Fibroblast of pulmonary artery (primary cell): ENCODE measurements at regions not wholly inside any gene's neighbourhood (a gene's known extent, or its start where the extent isn't known, plus 50 kb on each side); places are given as distances from the start of the nearest gene placed in this dataset.

ENCODE experiments used
- DNase-seq: peaks from one replicate; pipeline ENCODE4 v3.0.0-alpha.2; 2010; ENCODE audit warnings: low read depth
- H3K4me3 ChIP-seq: replicated peaks from 2 replicates; pipeline ENCODE4 v1.5.1; 2011; ENCODE audit warnings: low read depth, mild to moderate bottlenecking, control low read depth, low read length, moderate library complexity
- TF ChIP-seq, protein P1 (sequence below): IDR thresholded peaks from 2 replicates; pipeline ENCODE4 v1.5.1; 2011; ENCODE audit warnings: mild to moderate bottlenecking, control low read depth, low read length, inconsistent platforms; ENCODE audit errors: missing control alignments

DNA sequence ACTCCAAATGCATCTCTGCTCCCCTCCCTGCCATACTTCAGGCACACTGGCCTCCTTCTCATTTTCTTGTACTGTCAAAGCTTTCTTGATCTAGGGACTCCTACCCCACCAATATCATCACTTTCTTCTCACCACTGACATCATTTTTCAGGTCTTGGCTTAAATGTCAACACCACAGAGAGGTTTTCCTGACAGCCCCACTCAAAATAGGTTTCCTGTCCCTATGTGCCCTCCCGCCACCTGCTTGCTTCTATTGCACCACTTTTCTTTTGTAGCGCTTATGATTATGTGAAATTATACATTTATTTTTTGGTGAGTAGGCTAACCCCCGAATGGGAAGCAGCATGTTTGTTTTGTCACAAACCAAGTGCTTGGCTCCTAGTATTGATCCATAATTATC is 164.6 kb downstream of the NDFIP2 start:
- no peak for DNase-seq
- TF ChIP-seq, protein P1, sequence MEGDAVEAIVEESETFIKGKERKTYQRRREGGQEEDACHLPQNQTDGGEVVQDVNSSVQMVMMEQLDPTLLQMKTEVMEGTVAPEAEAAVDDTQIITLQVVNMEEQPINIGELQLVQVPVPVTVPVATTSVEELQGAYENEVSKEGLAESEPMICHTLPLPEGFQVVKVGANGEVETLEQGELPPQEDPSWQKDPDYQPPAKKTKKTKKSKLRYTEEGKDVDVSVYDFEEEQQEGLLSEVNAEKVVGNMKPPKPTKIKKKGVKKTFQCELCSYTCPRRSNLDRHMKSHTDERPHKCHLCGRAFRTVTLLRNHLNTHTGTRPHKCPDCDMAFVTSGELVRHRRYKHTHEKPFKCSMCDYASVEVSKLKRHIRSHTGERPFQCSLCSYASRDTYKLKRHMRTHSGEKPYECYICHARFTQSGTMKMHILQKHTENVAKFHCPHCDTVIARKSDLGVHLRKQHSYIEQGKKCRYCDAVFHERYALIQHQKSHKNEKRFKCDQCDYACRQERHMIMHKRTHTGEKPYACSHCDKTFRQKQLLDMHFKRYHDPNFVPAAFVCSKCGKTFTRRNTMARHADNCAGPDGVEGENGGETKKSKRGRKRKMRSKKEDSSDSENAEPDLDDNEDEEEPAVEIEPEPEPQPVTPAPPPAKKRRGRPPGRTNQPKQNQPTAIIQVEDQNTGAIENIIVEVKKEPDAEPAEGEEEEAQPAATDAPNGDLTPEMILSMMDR = no peak

DNA sequence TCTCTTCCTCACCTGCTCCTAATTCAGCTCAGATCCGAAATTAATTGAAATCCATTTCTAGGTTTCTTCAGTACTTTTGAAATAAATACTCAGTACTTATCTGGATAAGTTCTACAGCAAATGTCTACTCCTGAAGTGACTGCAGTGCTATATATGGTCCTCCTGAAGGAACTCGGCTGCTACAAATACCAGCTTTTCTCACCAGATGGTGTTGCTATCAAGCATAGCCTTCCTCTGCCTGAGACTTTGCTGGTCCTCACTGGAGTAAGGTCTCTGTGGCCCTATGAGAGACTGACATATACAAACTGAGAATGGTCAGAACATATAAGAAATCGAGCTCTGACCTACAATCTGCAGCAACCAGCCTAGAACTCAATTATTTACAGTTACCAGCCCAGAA is 161.6 kb downstream of the NDFIP2 start:
- TF ChIP-seq, protein P1 = no peak
- DNase-seq = peak; percentile 13
- H3K4me3 ChIP-seq = no peak overlapping the region

More for the DNA sequence above, 164.6 kb downstream of the NDFIP2 start:
- no peak overlapping the region for H3K4me3 ChIP-seq

DNA sequence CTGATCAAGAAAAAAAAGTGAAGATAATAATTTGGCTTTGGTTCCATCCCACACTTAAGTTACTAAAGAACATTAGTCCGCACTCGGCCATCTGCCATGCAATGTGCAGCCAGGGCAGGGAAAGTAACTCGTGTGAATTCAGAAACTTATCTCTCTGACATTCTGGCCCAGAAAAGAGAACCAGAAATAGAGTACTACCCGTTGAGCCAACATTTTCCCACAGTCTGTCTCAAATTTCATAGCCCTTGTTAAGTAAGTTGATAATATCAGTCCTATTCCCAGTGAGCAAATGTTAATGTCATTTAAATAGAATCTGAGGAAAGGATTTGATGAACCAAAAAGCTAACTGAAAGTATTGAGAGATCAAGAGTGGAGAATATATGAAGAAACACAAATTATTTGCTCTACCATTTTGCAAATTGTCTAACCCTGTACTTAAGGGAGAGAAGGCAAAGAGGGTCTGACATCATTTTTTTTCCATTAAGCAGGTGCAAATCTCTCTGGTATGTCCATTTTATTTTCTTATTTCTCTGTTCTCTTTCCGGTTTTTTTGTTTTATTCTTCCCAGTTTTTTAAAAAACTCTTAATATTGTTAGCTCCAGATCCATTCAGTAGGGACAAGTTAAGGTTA is 156.3 kb downstream of the NDFIP2 start:
- TF ChIP-seq, protein P1 = no peak
- no peak overlapping the region for H3K4me3 ChIP-seq
- DNase-seq = peak; percentile 67

DNA sequence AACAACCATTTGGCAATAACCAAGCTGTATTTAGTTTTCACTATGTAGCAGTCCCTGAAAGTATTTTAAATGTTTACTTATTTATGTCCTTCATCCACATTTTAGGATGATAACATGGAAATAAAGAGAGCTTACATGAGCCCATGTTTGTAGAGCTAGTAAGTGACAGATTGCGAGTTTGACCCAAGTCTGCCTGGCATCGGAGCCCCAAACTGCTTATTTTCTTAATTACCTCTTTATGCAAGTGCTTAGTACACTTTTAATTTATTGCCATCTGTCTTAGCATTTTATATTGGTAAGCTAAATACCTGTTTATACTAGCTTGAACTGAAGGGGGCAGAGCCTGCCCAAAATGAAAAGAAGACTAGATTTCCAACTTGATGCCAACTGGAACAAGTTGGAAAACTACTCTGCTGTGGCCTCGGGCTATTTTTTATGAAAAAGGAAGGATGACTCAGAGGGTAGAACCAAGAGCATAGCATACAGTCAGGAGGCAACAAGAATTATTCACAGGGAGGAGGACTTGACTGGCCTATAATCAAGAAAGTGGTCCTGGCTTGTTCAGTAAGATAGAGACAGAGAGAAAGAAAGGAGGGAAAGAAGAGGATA is 150.2 kb downstream of the NDFIP2 start:
- TF ChIP-seq, protein P1 = peak; percentile 36
- no peak overlapping the region for H3K4me3 ChIP-seq
- peak; percentile 89 for DNase-seq

DNA sequence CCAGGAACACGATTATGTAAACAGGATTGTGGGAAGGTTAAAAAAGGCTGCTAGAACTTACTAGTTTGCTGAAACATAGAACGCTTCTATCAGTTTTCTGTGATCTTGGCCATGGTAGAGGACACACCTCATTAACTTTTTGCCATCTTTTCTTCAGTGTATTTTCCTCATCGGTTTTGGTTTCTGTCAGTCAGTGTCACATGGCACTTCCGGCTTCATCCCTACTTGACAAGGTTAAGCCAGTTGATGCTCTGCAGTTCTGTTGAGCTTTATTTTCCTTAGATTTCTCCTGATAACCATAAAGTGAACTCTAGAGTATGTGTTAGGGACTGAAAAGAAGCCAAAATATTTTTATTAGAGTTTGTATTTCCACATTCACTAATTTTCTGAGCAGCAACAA is 147.5 kb downstream of the NDFIP2 start:
- DNase-seq = no peak
- no peak overlapping the region for H3K4me3 ChIP-seq
- TF ChIP-seq, protein P1 = no peak

DNA sequence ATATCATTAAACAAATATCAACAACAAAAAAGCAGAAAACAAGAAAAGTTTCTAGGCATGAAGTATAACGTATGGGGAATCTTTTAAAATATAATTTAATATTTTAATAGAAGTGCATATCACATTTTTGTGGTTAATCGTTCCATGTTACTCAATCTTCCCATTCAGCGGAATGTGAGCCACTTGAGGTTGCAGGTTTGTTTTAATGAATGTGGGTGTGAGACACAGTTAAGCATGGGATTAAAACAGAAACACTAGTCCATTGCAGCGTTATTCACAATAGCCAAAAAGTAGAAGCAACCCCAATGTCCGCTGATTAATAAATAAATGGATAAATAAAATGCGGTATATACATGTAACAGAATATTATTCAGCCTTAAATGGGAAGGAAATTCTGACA is 146.0 kb downstream of the NDFIP2 start:
- no peak overlapping the region for H3K4me3 ChIP-seq
- TF ChIP-seq, protein P1 = no peak
- DNase-seq = no peak

DNA sequence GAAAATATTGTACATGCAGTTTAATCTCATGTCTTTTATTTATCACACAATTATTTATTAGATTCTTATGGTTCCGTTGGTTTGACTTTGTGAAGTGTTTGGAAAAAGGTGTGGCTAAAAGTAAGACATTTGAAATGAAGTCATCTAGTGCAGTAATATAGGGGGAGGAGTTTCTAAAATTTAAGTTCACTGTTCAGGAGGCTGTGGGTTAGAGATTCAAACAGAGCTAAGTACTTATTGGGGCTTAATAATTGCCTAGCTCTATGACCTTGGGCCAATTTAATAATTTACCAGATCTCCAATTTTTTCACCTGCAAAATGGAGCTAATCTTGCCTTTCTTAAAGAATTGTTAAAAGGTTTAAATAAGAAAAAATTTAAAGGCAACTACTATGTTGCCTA is 144.6 kb downstream of the NDFIP2 start:
- no peak overlapping the region for H3K4me3 ChIP-seq
- TF ChIP-seq, protein P1 = no peak
- DNase-seq = no peak
